Kidney glomerular epithelial cell (primary cell): ENCODE measurements at regions not wholly inside any gene's neighbourhood (a gene's known extent, or its start where the extent isn't known, plus 50 kb on each side); places are given as distances from the start of the nearest gene placed in this dataset.

Experiments used
- DNase-seq: peaks from one replicate; lab custom pipeline; 2025; lab: John Stamatoyannopoulos, UW

GRCh38 chr3:180543877-180544276 lies 58.1 kb upstream of the TTC14 start:
- DNase-seq, result no peak

GRCh38 chr3:180546863-180547262 lies 55.1 kb upstream of the TTC14 start:
- DNase-seq, result no peak

- DNase-seq, result no peak
These were observed 53.9 kb upstream of the TTC14 start for GRCh38 chr3:180548050-180548449.
